NT2/D1 (cell line): ENCODE measurements at regions not wholly inside any gene's neighbourhood (a gene's known extent, or its start where the extent isn't known, plus 50 kb on each side); places are given as distances from the start of the nearest gene placed in this dataset.

Experiments
- SUZ12 ChIP-seq: IDR thresholded peaks from 2 replicates; pipeline ENCODE4 v1.6.1; 2011; ENCODE audit not compliant: insufficient read length, insufficient read depth; ENCODE audit errors: extremely low read depth
- YY1 ChIP-seq: IDR thresholded peaks from 2 replicates; pipeline ENCODE4 v1.6.1; 2011; ENCODE audit not compliant: insufficient read length, insufficient read depth
- ZNF274 ChIP-seq: IDR thresholded peaks from 2 replicates; pipeline ENCODE4 v1.6.1; 2011; ENCODE audit warnings: mild to moderate bottlenecking, low read depth, low read length

- no peak for TF ChIP-seq ZNF274
- no peak for TF ChIP-seq YY1
- no peak for TF ChIP-seq SUZ12
These were observed 238.1 kb upstream of the BMPER start for GRCh38 chr7:33667196-33667595.
